K562 (cell line): ENCODE measurements at regions not wholly inside any gene's neighbourhood (a gene's known extent, or its start where the extent isn't known, plus 50 kb on each side); places are given as distances from the start of the nearest gene placed in this dataset.
A peak's percentile ranks its signal among the peaks of the same experiment; 100 is the strongest.

Source experiments
- BACH1 ChIP-seq: fragments of 200-800 bp; sonication (Bioruptor generic); IDR thresholded peaks from 2 replicates; pipeline ENCODE4 v1.6.1; 2016; ENCODE audit warnings: missing genetic modification characterization, missing compliant biosample characterization
- CCAR2 ChIP-seq: fragments of 200-400 bp; formaldehyde crosslinking; IDR thresholded peaks from 2 replicates; pipeline ENCODE4 v1.6.1; 2017; ENCODE audit warnings: mild to moderate bottlenecking, low read depth, low read length
- E2F4 ChIP-seq: sonication (generic); formaldehyde crosslinking; IDR thresholded peaks from 2 replicates; pipeline ENCODE4 v1.8.0; 2022; ENCODE audit warnings: mild to moderate bottlenecking, low read depth, missing genetic modification reagents
- ESRRB ChIP-seq: fragments of 250-450 bp; sonication (Bioruptor Pico); IDR thresholded peaks from 2 replicates; pipeline ENCODE4 v1.5.0; 2020; ENCODE audit warnings: mild to moderate bottlenecking, moderate library complexity, borderline replicate concordance
- EZH2 ChIP-seq: IDR thresholded peaks from 2 replicates; pipeline ENCODE4 v1.6.1; 2012; ENCODE audit warnings: low read depth, mild to moderate bottlenecking, inconsistent platforms, low read length, borderline replicate concordance
- FUS ChIP-seq: fragments of 200-400 bp; formaldehyde crosslinking; optimal IDR thresholded peaks from 2 replicates; pipeline ENCODE3; 2017; ENCODE audit warnings: low read depth, low read length
- GATA2 ChIP-seq: sonication (generic); formaldehyde crosslinking; IDR thresholded peaks from 2 replicates; pipeline ENCODE4 v1.4.0; 2020; ENCODE audit warnings: mild to moderate bottlenecking, missing genetic modification reagents
- MAFK ChIP-seq: IDR thresholded peaks from 2 replicates; pipeline ENCODE4 v1.6.1; 2011; ENCODE audit warnings: low read length, improper control_type of control experiment
- NELFE ChIP-seq: IDR thresholded peaks from 2 replicates; pipeline ENCODE4 v1.6.1; 2011; ENCODE audit warnings: mild to moderate bottlenecking; ENCODE audit not compliant: insufficient read depth, insufficient read length
- PML ChIP-seq: IDR thresholded peaks from 2 replicates; pipeline ENCODE4 v1.6.1; 2012; ENCODE audit warnings: low read length, inconsistent platforms
- PTTG1 ChIP-seq: fragments of 450-650 bp; IDR thresholded peaks from 2 replicates; pipeline ENCODE4 v1.6.1; 2016; ENCODE audit warnings: low read depth, mild to moderate bottlenecking, missing genetic modification characterization, missing compliant biosample characterization
- TAF1 ChIP-seq: IDR thresholded peaks from 2 replicates; pipeline ENCODE4 v1.6.1; 2011; ENCODE audit warnings: mild to moderate bottlenecking, low read length, moderate library complexity; ENCODE audit not compliant: insufficient read depth, control insufficient read depth, severe bottlenecking; ENCODE audit errors: extremely low read depth
- ZBTB9 ChIP-seq: fragments of 450-650 bp; formaldehyde crosslinking; IDR thresholded peaks from 2 replicates; pipeline ENCODE4 v1.4.0; 2020; ENCODE audit warnings: mild to moderate bottlenecking, moderate library complexity
- ZNF175 ChIP-seq: fragments of 200-800 bp; sonication (Bioruptor generic); IDR thresholded peaks from 2 replicates; pipeline ENCODE4 v1.6.1; 2016; ENCODE audit warnings: low read depth, mild to moderate bottlenecking, missing genetic modification characterization, missing compliant biosample characterization
- ZNF354B ChIP-seq: fragments of 250-450 bp; sonication (Bioruptor Pico); IDR thresholded peaks from 2 replicates; pipeline ENCODE4 v1.4.0; 2020
- ZNF41 ChIP-seq: fragments of 250-450 bp; sonication (Bioruptor Pico); conservative IDR thresholded peaks from 2 replicates; pipeline ENCODE4 v1.4.0; 2020; ENCODE audit warnings: mild to moderate bottlenecking
- ZNF589 ChIP-seq: fragments of 200-800 bp; sonication (Bioruptor generic); IDR thresholded peaks from 2 replicates; pipeline ENCODE4 v1.6.1; 2016; ENCODE audit warnings: low read depth, missing genetic modification characterization, missing compliant biosample characterization
- ZNF740 ChIP-seq, 3 experiments: fragments of 200-800 bp in 1 of 3; sonication (Bioruptor generic) in 1 of 3; sonication (generic) in 1 of 3; formaldehyde crosslinking in 1 of 3; IDR thresholded peaks; 2 replicates each; pipeline versions ENCODE4 v1.6.1 to v1.8.0; 2016 to 2022; ENCODE audit warnings: mild to moderate bottlenecking in 2 of 3, missing compliant biosample characterization in 2 of 3, missing genetic modification characterization in 2 of 3, missing genetic modification reagents in 1 of 3
- ZNF77 ChIP-seq: fragments of 250-450 bp; sonication (Bioruptor Pico); IDR thresholded peaks from 2 replicates; pipeline ENCODE4 v1.5.0; 2020
- TF ChIP-seq, protein P1 (sequence below): sonication (generic); formaldehyde crosslinking; IDR thresholded peaks from 2 replicates; pipeline ENCODE4 v1.8.0; 2023; ENCODE audit warnings: mild to moderate bottlenecking, missing genetic modification reagents
- TF ChIP-seq, protein P2 (sequence below): fragments of 250-450 bp; sonication (Bioruptor Pico); IDR thresholded peaks from 2 replicates; pipeline ENCODE4 v1.5.0; 2020; ENCODE audit warnings: mild to moderate bottlenecking
- TF ChIP-seq, protein P3 (sequence below): fragments of 250-450 bp; sonication (Bioruptor Pico); IDR thresholded peaks from 2 replicates; pipeline ENCODE4 v1.8.0; 2021; ENCODE audit warnings: moderate library complexity, mild to moderate bottlenecking, inconsistent platforms

GRCh38 chr18:45374878-45375630 is 240.2 kb upstream of the SLC14A2 start (continued):
- TF ChIP-seq BACH1 (tag) = no peak
- TF ChIP-seq, protein P1, sequence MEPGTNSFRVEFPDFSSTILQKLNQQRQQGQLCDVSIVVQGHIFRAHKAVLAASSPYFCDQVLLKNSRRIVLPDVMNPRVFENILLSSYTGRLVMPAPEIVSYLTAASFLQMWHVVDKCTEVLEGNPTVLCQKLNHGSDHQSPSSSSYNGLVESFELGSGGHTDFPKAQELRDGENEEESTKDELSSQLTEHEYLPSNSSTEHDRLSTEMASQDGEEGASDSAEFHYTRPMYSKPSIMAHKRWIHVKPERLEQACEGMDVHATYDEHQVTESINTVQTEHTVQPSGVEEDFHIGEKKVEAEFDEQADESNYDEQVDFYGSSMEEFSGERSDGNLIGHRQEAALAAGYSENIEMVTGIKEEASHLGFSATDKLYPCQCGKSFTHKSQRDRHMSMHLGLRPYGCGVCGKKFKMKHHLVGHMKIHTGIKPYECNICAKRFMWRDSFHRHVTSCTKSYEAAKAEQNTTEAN (CRISPR knock-in tag) = no peak
- TF ChIP-seq ZNF354B (CRISPR knock-in tag) = no peak
- no peak for TF ChIP-seq ZNF740 (CRISPR knock-in tag; IDR thresholded peaks at IDR 0.05)
- 0 out of 4 replicates have a peak, but pooled peaks of 1 of the 2 experiments have one; percentile 60 for TF ChIP-seq ZNF740 (tag; IDR thresholded peaks at IDR 0.05)
- no peak for TF ChIP-seq CCAR2
- TF ChIP-seq ZNF589 (CRISPR knock-in tag) = peak; percentile 89
- TF ChIP-seq, protein P2, sequence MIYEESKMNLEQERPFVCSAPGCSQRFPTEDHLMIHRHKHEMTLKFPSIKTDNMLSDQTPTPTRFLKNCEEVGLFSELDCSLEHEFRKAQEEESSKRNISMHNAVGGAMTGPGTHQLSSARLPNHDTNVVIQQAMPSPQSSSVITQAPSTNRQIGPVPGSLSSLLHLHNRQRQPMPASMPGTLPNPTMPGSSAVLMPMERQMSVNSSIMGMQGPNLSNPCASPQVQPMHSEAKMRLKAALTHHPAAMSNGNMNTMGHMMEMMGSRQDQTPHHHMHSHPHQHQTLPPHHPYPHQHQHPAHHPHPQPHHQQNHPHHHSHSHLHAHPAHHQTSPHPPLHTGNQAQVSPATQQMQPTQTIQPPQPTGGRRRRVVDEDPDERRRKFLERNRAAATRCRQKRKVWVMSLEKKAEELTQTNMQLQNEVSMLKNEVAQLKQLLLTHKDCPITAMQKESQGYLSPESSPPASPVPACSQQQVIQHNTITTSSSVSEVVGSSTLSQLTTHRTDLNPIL (CRISPR knock-in tag) = no peak
- no peak for TF ChIP-seq ZNF41 (CRISPR knock-in tag)
- TF ChIP-seq PTTG1 (tag) = peak; percentile 51; the same call in 1 of the 2 replicates
- TF ChIP-seq ZNF175 (CRISPR knock-in tag) = peak; percentile 80
- TF ChIP-seq TAF1 = no peak
- TF ChIP-seq E2F4 = no peak
- TF ChIP-seq GATA2 (CRISPR knock-in tag) = no peak
- TF ChIP-seq MAFK = no peak
- no peak for TF ChIP-seq NELFE
- TF ChIP-seq, protein P3, sequence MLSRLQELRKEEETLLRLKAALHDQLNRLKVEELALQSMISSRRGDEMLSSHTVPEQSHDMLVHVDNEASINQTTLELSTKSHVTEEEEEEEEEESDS (CRISPR knock-in tag) = no peak
- TF ChIP-seq PML = no peak
- no peak for TF ChIP-seq EZH2
- TF ChIP-seq FUS = no peak
- TF ChIP-seq ESRRB (CRISPR knock-in tag) = no peak
- peak; percentile 61; the same call in 1 of the 2 replicates for TF ChIP-seq ZBTB9 (CRISPR knock-in tag)
- no peak for TF ChIP-seq ZNF77
